Right ventricle myocardium inferior (tissue), 1 donor: ENCODE measurements at regions not wholly inside any gene's neighbourhood (a gene's known extent, or its start where the extent isn't known, plus 50 kb on each side); places are given as distances from the start of the nearest gene placed in this dataset.
"Not testable (repeated sequence)": the region's sequence is repeated elsewhere in the genome, so short reads cannot be mapped to it uniquely, and the experiment has no call there.

Experiments
- ATAC-seq: fragments of 200-7000 bp; cut with Tn5 transposase; one replicate; pipeline ENCODE4 v1.9.1; 2020; ENCODE audit warnings: mild to moderate bottlenecking, moderate library complexity
- DNase-seq: peaks from one replicate; pipeline ENCODE4 v3.0.0; 2021; ENCODE audit errors: missing footprints
- intact Hi-C: fragments of 100-400 bp; cut with DNase I; formaldehyde crosslinking; loops from one replicate; pipeline ENCODE4 v1.11.0; 2022
- donor health status: DM: no; HTN: yes; CAD: no; lungs with severe emphysema.

- no peak for ATAC-seq
- intact Hi-C loops, result no loop called here
- no peak for DNase-seq
These were observed 232.1 kb downstream of the C11orf87 start for GRCh38 chr11:109654091-109654490.

GRCh38 chr11:109658190-109658589 is 236.2 kb downstream of the C11orf87 start:
- intact Hi-C loops, result no loop called here
- peak; percentile 42 for ATAC-seq

DNA sequence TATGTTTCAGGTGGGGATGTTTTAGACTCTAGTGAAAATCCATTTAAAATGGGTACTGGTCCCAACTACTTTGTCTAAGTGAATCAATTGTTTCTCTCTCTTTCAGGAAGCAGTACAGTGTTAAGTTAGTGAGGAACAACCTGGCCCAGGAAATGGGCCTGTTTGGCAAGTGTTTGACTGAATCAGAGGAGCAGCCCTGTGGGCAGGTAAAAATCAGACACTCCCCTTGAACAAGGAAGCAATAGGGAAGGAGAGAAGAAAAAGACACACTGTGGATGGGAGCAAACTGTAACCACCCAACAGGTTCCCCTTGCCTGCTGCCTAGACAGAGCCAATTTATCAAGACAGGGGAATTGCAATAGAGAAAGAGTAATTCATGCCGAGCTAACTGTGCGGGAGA is 245.7 kb downstream of the C11orf87 start:
- no peak for ATAC-seq
- intact Hi-C loops, result no loop called here
- DNase-seq, result no peak

More at GRCh38 chr11:109658190-109658589, 236.2 kb downstream of the C11orf87 start:
- DNase-seq, result no peak

DNA sequence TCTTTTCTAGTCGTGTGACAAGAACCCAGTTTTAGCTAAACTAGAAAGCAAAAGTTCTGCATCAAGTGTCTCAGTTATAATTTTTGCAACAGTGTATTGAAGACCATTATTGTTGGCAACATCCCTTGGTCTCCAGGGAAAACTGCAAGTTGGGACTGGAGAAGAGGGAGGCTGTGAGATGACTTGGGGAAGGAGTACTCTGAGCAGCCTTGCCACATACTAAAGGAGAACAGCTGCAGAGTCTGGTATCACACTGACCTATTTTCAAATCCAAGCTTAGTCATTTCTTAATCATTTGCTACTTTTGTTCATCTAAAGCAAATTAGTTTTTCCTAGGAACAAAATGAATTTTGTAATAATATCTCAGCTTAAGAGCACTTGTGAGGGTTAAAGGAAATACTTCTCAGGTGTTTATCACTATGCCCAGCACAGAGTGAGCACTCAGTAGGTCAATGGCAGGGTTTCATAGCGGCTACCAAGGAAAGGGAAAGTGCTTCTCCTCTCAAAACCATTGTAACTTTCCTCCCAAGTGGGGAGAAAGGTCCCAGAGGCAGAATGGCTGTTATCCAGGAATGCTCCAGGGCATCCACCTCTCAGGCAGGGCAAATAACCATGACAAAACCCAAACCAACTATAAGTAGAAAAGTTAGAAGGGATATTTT is 247.1 kb downstream of the C11orf87 start:
- DNase-seq (no peak), ATAC-seq (peak; percentile 90)
- intact Hi-C loops, result no loop called here

- DNase-seq, result no peak
- intact Hi-C loops, result no loop called here
- ATAC-seq, result no peak
These were observed 255.2 kb downstream of the C11orf87 start for GRCh38 chr11:109677231-109677630.

DNA sequence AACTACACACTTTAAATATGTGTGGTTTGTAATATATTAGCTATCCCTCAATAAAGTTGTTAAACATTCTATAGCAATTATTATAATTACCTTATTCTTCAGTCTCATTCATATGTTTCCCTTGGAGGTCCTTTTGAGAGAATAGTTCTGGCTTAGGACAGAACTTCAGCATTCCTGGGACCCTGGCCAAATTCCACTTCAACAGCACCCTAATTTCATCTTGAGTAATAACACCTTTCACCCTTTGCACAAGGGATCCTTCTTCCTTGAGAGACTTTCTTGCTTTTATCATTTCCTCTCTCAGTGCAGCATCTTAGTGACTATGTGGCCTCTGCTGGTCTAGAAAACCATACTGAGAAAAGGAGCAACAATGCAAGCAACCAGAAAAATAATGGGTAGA is 255.9 kb downstream of the C11orf87 start:
- ATAC-seq (no peak), DNase-seq (no peak)
- intact Hi-C loops, result no loop called here

DNA sequence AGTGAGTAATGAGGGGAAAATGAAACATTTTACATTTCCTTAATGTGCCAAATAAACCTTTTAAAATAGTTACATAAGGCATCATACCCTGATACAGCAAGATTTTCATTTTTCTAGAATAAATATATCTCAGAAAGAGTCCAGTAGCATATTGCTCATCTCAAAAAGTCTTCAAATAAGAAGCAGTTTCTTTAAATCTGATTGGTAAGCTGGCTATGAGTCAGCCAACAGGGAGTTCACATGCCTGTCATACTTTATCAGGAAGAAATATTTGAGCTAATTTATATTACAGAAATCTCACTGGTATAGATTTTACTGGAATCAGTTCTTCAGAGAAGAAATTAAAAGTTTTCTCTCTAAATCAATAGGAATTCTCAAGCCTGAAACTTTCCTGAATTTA is 258.1 kb downstream of the C11orf87 start:
- intact Hi-C loops, result no loop called here
- DNase-seq, result no peak
- ATAC-seq, result no peak

DNA sequence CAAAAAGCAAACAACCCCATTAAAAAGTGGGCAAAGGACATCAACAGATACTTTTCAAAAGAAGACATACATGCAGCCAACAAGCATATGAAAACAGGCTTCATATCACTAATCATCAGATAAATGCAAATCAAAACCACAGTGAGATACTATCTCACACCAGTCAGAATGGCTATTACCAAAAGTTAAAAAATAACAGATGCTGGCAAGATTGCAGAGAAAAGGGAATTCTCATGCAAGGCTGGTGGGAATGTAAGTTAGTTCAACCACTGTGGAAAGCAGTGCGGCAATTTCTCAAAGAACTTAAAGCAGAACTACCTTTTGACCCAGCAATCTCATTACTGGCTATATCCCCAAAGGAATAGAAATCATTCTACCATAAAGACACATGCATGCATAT is 260.8 kb downstream of the C11orf87 start:
- ATAC-seq, DNase-seq, intact Hi-C loops: not testable (repeated sequence)

DNA sequence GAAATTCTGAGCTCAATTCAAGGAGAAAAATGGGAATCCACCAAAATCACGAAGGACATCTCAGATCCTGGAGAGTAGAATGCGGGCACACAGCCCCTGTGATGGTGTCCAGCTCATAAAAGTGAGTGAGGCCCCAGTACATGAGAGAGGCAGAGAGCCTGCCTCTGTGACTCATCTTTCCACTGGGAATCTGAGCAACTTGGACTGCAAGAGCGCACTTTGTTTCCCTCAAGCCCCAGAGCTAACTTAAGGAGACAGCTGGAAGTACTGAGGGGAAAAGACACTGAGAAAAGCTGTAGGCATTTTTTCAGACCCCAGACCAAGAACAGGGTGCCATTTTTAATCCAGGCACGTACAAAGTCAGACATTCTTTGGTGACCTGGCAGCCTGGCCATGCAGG is 273.7 kb downstream of the C11orf87 start:
- ATAC-seq (no peak), DNase-seq (no peak)
- intact Hi-C loops, result loop anchor here (10.0 kb wide), 1 partner anchor 991 kb away; no protein-coding TSS in a partner anchor

DNA sequence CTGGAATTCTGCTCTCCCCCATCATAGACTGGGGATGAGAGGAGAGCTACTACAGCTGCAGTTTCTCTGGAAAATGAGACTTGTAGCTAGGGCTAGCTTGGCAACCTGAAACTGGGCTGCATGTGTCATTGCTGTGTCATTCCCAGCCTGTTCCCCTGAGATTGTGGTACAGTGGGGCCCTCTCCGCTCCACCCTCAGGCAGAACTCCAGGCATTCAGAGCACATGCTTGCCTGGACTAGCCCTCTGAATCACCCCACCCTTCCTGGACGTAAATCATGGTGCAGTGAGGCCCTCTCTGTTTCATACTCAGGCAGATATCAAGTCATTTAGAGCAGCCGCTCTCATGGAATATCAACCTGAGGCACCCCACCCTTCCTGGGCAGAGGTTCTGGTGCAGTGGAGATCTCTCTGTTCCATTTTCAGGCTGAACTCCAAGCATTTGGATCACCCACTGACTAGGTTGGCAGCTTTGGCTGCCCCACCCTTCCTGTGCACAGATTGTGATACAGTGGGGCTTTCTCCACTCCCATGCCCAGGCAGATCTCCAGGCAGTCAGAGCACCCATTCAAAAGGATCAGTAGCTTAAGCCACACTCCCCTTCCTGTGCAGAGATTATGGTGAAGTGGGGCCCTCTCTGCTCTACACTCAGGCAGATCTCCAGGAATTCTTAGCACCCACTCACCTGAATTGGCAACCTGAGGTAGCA is 274.4 kb downstream of the C11orf87 start:
- ATAC-seq, result no peak
- intact Hi-C loops, result loop anchor here (10.0 kb wide), 1 partner anchor 992 kb away; no protein-coding TSS in a partner anchor
- peak; percentile 20 for DNase-seq

DNA sequence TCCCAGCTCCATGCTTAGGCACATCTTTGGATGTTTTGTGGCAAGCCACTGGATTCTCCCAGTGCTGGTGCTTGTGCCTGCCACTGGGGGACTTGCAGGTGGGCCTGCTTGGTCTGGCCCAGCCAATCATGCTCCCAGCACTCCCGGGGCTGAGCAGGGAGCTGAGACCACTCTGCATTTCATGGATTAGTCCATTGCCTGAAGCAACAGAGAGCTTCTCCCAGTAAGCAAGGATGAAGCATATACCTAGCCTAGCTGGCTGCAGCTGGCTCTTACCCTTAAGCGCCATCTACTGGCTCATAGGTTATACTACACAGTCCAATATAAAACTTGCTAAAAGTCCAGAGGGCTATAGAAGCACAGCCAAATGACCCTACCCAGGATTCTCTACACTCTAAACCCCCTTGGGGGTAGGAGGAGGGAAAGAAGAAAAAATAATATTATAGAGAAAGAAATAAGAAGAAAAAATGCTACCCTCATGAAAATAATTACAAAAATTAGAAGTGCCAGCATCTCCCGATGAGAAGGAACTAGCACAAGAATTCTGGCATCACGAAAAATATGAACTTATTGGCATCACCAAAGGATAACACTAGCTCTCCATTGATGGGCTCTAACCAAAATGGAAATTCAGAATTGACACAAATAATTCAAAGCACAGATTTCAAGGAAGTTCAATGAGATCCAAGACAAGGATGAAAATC is 275.3 kb downstream of the C11orf87 start:
- no peak for ATAC-seq
- intact Hi-C loops, result loop anchor here (10.0 kb wide), 1 partner anchor 992 kb away; no protein-coding TSS in a partner anchor
- no peak for DNase-seq

- DNase-seq (no peak), ATAC-seq (no peak)
- intact Hi-C loops, result loop anchor here (10.0 kb wide), 1 partner anchor 993 kb away; no protein-coding TSS in a partner anchor
These were observed 276.2 kb downstream of the C11orf87 start for GRCh38 chr11:109698237-109698636.

DNA sequence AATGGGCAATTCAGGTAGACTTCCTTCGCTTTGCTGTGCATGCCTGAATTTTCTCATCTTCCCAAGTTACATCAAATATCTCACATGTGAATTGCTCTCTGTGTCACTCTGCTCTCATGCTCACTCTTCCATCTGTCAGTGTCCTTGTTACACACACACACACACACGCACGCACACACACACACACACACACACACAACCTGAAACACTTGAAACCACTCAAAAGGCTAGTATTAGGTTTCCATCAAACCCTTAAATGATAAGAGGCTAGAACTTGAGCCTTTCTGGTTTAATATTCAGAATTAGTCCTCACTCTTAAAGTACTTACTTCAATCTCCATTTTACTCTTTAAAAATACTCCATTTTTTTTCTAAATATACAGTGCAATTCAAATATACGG is 282.4 kb downstream of the C11orf87 start:
- ATAC-seq, result no peak
- intact Hi-C loops, result no loop called here
- no peak for DNase-seq

GRCh38 chr11:109706945-109707344 is 285.0 kb downstream of the C11orf87 start:
- intact Hi-C loops, result no loop called here
- DNase-seq, result no peak
- no peak for ATAC-seq

DNA sequence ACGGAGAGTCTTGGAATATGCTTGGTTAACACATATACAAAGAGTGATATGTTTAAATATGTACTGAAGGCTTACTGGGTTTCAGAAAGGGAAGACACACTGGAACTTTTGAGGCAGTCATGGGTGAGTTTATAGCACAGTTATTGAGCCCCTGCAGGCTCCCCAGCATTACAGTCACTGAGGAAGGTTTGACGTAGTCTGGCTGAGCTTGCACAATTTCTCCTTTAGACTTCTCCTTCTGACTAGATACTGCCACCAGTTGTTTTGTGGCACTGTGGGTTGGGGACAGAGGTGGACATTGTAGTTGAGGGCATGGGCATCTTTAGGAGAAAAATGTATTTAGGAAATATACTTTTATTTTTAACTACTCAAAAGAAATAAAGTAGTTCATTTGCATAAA is 285.4 kb downstream of the C11orf87 start:
- ATAC-seq (no peak), DNase-seq (no peak)
- intact Hi-C loops, result no loop called here

DNA sequence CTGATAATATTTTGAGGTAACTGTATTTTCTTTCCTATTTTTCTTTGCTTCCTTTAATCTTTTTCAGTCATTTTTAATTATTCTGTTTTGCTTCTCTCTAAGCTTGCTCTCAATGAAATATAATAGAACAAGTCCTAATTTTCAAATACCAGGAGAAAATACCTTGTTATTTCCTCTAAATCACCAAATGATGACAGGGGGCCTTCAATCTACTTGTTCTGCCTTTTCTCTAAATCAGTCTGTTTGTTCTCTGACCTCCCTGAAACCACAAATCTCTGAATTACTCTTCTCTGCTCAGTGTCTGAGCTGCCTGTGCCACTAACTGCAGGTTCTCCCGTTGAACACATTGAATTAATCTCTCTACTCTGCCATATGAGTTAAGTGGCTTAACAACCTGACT is 286.2 kb downstream of the C11orf87 start:
- DNase-seq, result no peak
- no peak for ATAC-seq
- intact Hi-C loops, result no loop called here

DNA sequence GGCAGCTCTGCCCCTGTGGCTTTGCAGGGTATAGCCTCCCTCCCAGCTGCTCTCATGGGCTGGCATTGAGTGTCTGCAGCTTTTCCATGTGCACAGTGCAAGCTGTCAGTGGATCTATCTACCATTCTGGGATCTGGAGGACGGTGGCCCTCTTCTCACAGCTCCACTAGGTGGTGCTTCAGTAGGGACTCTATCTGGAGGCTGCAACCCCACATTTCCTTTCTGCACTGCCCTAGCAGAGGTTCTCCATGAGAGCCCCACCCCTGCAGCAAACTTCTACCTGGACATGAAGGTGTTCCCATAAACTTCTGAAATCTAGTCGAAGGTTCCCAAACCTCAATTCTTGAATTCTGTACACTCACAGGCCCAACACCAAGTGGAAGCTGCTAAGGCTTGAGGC is 292.5 kb downstream of the C11orf87 start:
- intact Hi-C loops, result not testable (repeated sequence)

DNA sequence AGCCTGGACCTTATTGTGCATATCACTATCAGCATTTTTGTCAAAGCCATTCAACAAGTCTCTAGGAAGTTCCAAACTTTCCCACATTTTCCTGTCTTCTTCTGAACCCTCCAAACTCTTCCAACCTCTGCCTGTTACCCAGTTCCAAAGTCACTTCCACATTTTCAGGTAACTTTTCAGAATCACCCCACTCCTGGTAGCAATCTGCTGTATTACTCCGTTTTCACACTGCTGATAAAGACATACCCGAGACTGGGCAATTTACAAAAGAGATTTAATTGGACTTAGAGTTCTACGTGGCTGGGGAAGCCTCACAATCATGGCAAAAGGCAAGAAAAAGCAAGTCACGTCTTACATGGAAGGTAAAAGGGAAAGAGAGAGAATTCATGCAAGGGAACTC is 293.4 kb downstream of the C11orf87 start:
- ATAC-seq, DNase-seq, intact Hi-C loops: not testable (repeated sequence)

More for the DNA sequence above, 292.5 kb downstream of the C11orf87 start:
- DNase-seq, ATAC-seq: not testable (repeated sequence)

DNA sequence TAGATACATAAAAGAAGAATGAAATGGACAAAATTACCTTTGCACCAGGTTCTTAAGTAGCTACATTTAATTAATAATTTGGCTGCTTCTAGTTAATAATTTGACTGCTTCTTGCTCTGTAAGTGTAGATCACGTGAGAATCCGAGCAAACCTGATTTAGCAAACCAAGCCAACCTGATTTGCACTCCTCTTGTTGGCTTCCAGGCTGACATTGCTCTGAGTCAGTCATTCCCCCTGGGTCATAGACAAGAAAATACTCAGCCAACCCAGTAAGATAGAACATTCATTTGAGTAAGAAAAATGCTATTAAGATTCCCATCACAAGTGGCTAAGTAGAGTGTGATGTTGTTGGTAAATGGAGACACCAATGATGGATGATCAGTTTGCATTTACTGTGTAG is 304.1 kb downstream of the C11orf87 start:
- no peak for ATAC-seq
- no peak for DNase-seq
- intact Hi-C loops, result no loop called here

DNA sequence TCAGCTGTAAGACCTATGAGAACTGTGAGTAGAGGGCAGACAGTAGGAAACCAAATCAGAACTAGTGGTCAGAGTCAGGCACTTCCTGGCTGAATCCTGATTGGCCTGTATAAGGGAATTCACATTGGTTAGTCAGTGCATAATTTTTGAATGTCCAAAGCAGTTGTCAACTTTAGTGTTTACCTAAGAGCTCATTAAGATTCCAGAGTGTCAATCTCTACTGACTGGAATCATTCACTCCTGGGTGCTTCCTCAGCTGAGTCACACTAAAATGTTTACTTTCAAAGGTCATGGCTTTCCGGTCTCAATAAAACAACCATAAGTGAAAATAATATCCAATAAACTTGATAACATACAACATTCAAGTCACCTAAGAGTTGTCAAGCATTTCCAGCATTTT is 306.1 kb downstream of the C11orf87 start:
- ATAC-seq (no peak), DNase-seq (no peak)
- intact Hi-C loops, result no loop called here
